ENCODE measurements at regions not wholly inside any gene's neighbourhood (a gene's known extent, or its start where the extent isn't known, plus 50 kb on each side); places are given as distances from the start of the nearest gene placed in this dataset.

GRCh38 chr3:6112546-6112945, 748.4 kb upstream of the GRM7 start:
- DNase-seq, result no peak
- Histone ChIP-seq H3K9me3 (no peaks in the 10 kb centered on the region), H3K4me3 (no peak overlapping the region), H3K36me3 (no peaks in the 10 kb centered on the region), H3K27me3 (ENCODE audit: low read depth) (no peaks in the 10 kb centered on the region), H3K4me1 (no peaks in the 10 kb centered on the region), H3K27ac (no peak overlapping the region)
- TF ChIP-seq CTCF (IDR thresholded peaks at IDR 0.05), result no peak
- no peak for ATAC-seq
- intact Hi-C loops (cut with DNase I), result no loop called here

- H3K4me1 ChIP-seq, result no peaks in the 10 kb centered on the region
- H3K4me3 ChIP-seq, result no peak overlapping the region
- no peaks in the 10 kb centered on the region for H3K27me3 ChIP-seq (ENCODE audit: low read depth)
- H3K27ac ChIP-seq, result no peak overlapping the region
- H3K36me3 ChIP-seq, result no peaks in the 10 kb centered on the region
- ATAC-seq, result no peak
- TF ChIP-seq CTCF (IDR thresholded peaks at IDR 0.05), result no peak
- no peaks in the 10 kb centered on the region for H3K9me3 ChIP-seq
- no peak for DNase-seq
- intact Hi-C loops (cut with DNase I), result no loop called here
Observed at GRCh38 chr3:6113338-6113737, 747.6 kb upstream of the GRM7 start.

- no peak for TF ChIP-seq CTCF (IDR thresholded peaks at IDR 0.05)
- intact Hi-C loops (cut with DNase I), result no loop called here
Observed at GRCh38 chr3:6119367-6119766, 741.5 kb upstream of the GRM7 start.

GRCh38 chr3:6120786-6121185, 740.1 kb upstream of the GRM7 start:
- DNase-seq (no peak), ATAC-seq (no peak)
- intact Hi-C loops (cut with DNase I), result no loop called here
- H3K4me1 ChIP-seq, result no peaks in the 10 kb centered on the region
- no peaks in the 10 kb centered on the region for H3K9me3 ChIP-seq
- H3K4me3 ChIP-seq, result no peak overlapping the region
- no peaks in the 10 kb centered on the region for H3K27me3 ChIP-seq (ENCODE audit: low read depth)
- no peak for TF ChIP-seq CTCF (IDR thresholded peaks at IDR 0.05)
- no peaks in the 10 kb centered on the region for H3K36me3 ChIP-seq
- H3K27ac ChIP-seq, result no peak overlapping the region

More at GRCh38 chr3:6119367-6119766, 741.5 kb upstream of the GRM7 start:
- no peaks in the 10 kb centered on the region for H3K36me3 ChIP-seq
- no peaks in the 10 kb centered on the region for H3K9me3 ChIP-seq
- no peak for DNase-seq
- H3K27ac ChIP-seq, result no peak overlapping the region
- no peaks in the 10 kb centered on the region for H3K4me1 ChIP-seq
- ATAC-seq, result no peak
- no peaks in the 10 kb centered on the region for H3K27me3 ChIP-seq (ENCODE audit: low read depth)
- H3K4me3 ChIP-seq, result no peak overlapping the region

- intact Hi-C loops (cut with DNase I), result no loop called here
- no peak for ATAC-seq
- Histone ChIP-seq H3K9me3 (no peaks in the 10 kb centered on the region), H3K4me3 (no peak overlapping the region), H3K27me3 (ENCODE audit: low read depth) (no peaks in the 10 kb centered on the region), H3K4me1 (no peaks in the 10 kb centered on the region), H3K27ac (no peak overlapping the region), H3K36me3 (no peaks in the 10 kb centered on the region)
- no peak for TF ChIP-seq CTCF (IDR thresholded peaks at IDR 0.05)
- no peak for DNase-seq
Observed at GRCh38 chr3:6124875-6125274, 736.0 kb upstream of the GRM7 start.

GRCh38 chr3:6125520-6125919, 735.4 kb upstream of the GRM7 start:
- Histone ChIP-seq H3K4me3 (no peak overlapping the region), H3K27ac (no peak overlapping the region), H3K9me3 (no peaks in the 10 kb centered on the region), H3K27me3 (ENCODE audit: low read depth) (no peaks in the 10 kb centered on the region), H3K36me3 (no peaks in the 10 kb centered on the region), H3K4me1 (no peaks in the 10 kb centered on the region)
- intact Hi-C loops (cut with DNase I), result no loop called here
- no peak for TF ChIP-seq CTCF (IDR thresholded peaks at IDR 0.05)
- no peak for ATAC-seq
- no peak for DNase-seq
